PC-9 (cell line): ENCODE measurements at regions not wholly inside any gene's neighbourhood (a gene's known extent, or its start where the extent isn't known, plus 50 kb on each side); places are given as distances from the start of the nearest gene placed in this dataset.

ENCODE experiments used
- CTCF ChIP-seq: fragments of 200-600 bp; sonication (generic); conservative IDR thresholded peaks from 2 replicates; pipeline ENCODE4 v1.6.1; 2017; ENCODE audit warnings: mixed run types, antibody characterized with exemption, mild to moderate bottlenecking, moderate library complexity
- EZH2 ChIP-seq: fragments of 200-600 bp; sonication (generic); IDR thresholded peaks from 2 replicates; pipeline ENCODE4 v1.8.0; 2017; ENCODE audit warnings: antibody characterized with exemption, low read depth

GRCh38 chr20:6668546-6668945 lies 98.9 kb upstream of the BMP2 start:
- no peak for TF ChIP-seq CTCF
- TF ChIP-seq EZH2: no peak
